ENCODE measurements at regions not wholly inside any gene's neighbourhood (a gene's known extent, or its start where the extent isn't known, plus 50 kb on each side); places are given as distances from the start of the nearest gene placed in this dataset.

DNA sequence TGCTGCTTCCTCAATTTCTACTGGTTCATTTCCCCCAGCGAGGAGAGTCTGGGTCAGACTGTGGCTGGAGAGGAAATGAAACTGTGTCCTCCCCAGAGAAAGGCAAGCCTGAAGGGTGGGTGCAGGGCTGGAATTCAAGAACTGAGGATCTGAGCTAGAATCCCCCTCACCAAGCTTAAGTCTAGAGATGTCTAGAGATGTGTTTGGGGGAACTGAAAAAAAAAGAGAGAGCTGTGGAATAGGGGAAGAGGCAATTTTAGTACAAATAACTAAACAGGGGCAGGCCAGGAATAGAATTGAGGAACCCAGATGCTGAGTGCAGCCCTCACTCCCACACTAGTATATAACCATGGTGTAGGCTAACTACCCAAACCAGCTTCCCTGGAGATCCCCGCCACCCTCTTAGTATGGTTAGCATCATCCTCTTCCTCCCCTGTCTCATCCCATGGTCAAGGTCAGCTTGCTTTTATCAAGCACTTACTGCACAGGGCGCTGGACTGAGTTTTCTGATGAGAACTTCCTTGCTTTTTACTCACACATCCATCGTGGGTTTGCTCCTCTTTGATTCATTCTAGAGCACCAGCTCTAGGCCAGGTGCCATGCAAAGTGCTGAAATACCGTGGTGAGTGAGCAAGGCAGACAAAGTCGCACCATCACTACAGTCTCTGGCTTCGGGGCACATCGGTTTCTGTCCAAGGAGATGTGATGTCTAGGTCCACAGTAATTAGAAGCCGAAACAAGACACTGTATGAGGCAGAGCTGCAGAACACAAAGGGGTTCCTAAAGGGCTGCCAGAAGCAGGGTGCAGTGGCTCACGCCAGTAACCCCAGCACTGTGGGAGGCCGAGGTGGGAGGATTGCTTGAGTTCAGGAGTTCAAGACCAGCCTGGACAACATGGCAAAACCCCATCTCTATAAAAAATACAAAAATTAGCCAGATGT is 112.9 kb upstream of the IPO9 start:
- H3K36me3 ChIP-seq: peaks cover 12% of the 10 kb centered on the region

DNA sequence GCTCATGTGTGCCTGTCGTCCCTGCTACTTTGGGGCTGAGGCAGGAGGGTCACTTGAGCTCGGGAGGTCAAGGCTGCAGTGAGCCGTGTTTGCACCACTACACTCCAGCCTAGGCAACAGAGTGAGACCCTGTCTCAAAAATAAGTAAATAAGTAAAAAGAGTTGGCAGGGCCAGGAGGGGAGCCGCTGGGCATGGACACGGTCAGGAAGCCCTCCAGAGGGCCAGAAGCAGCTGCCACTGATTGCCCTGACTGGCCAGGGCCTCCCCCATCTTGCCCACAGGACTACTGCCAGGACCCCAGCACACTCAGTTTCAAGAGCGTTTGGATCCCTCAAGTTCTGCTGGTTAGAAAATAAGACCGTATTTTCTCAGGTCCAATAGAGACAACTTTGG is 112.2 kb upstream of the IPO9 start:
- H3K27ac ChIP-seq (replicated peaks): peak overlapping the region; percentile 97
- TF ChIP-seq, protein P1, sequence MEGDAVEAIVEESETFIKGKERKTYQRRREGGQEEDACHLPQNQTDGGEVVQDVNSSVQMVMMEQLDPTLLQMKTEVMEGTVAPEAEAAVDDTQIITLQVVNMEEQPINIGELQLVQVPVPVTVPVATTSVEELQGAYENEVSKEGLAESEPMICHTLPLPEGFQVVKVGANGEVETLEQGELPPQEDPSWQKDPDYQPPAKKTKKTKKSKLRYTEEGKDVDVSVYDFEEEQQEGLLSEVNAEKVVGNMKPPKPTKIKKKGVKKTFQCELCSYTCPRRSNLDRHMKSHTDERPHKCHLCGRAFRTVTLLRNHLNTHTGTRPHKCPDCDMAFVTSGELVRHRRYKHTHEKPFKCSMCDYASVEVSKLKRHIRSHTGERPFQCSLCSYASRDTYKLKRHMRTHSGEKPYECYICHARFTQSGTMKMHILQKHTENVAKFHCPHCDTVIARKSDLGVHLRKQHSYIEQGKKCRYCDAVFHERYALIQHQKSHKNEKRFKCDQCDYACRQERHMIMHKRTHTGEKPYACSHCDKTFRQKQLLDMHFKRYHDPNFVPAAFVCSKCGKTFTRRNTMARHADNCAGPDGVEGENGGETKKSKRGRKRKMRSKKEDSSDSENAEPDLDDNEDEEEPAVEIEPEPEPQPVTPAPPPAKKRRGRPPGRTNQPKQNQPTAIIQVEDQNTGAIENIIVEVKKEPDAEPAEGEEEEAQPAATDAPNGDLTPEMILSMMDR (IDR thresholded peaks at IDR 0.05; ENCODE audit: borderline replicate concordance): no peak
- intact Hi-C loops (cut with micrococcal nuclease): no loop called here

More for the DNA sequence above, 112.9 kb upstream of the IPO9 start:
- TF ChIP-seq, protein P1 (IDR thresholded peaks at IDR 0.05; ENCODE audit: borderline replicate concordance): no peak
- no peaks in the 10 kb centered on the region for H3K27me3 ChIP-seq (ENCODE audit: low read depth)
- no peaks in the 10 kb centered on the region for H3K9me3 ChIP-seq (replicated peaks)
- peak overlapping the region; percentile 97 for H3K27ac ChIP-seq (replicated peaks)
- H3K4me1 ChIP-seq: peaks cover 100% of the 10 kb centered on the region
- no peak overlapping the region for H3K4me3 ChIP-seq
- DNase-seq: no peak
- intact Hi-C loops (cut with micrococcal nuclease): no loop called here

DNA sequence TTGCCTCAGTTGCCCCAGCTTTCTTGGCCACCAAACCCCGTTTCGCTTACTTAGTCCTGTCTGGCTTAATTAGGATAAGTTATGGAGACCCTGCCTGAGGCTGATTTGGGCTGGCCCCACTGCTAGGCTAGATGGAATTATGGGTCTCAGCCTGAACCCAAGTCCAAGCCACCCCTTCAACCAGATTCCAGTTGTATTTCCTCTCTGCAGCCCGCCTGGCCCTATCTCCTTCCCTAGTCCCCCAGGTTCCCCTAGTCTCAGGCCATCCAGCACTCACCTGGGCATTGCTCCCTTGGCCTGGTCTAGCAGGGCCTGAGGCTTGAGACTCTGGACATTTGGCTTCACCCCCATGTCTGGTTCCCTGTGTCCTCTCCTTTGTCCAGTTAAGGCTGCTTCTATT is 111.7 kb upstream of the IPO9 start:
- TF ChIP-seq, protein P1 (IDR thresholded peaks at IDR 0.05; ENCODE audit: borderline replicate concordance): no peak
- Histone ChIP-seq H3K4me3 (no peak overlapping the region), H3K27ac (replicated peaks) (peak overlapping the region; percentile 97), H3K36me3 (peaks cover 12% of the 10 kb centered on the region), H3K27me3 (ENCODE audit: low read depth) (no peaks in the 10 kb centered on the region), H3K4me1 (peaks cover 100% of the 10 kb centered on the region), H3K9me3 (replicated peaks) (no peaks in the 10 kb centered on the region)
- no peak for DNase-seq
- intact Hi-C loops (cut with micrococcal nuclease): no loop called here

More for the DNA sequence above, 112.2 kb upstream of the IPO9 start:
- H3K27me3 ChIP-seq (ENCODE audit: low read depth): no peaks in the 10 kb centered on the region
- peaks cover 12% of the 10 kb centered on the region for H3K36me3 ChIP-seq
- H3K9me3 ChIP-seq (replicated peaks): no peaks in the 10 kb centered on the region
- H3K4me1 ChIP-seq: peaks cover 100% of the 10 kb centered on the region
- no peak for DNase-seq
- H3K4me3 ChIP-seq: no peak overlapping the region

DNA sequence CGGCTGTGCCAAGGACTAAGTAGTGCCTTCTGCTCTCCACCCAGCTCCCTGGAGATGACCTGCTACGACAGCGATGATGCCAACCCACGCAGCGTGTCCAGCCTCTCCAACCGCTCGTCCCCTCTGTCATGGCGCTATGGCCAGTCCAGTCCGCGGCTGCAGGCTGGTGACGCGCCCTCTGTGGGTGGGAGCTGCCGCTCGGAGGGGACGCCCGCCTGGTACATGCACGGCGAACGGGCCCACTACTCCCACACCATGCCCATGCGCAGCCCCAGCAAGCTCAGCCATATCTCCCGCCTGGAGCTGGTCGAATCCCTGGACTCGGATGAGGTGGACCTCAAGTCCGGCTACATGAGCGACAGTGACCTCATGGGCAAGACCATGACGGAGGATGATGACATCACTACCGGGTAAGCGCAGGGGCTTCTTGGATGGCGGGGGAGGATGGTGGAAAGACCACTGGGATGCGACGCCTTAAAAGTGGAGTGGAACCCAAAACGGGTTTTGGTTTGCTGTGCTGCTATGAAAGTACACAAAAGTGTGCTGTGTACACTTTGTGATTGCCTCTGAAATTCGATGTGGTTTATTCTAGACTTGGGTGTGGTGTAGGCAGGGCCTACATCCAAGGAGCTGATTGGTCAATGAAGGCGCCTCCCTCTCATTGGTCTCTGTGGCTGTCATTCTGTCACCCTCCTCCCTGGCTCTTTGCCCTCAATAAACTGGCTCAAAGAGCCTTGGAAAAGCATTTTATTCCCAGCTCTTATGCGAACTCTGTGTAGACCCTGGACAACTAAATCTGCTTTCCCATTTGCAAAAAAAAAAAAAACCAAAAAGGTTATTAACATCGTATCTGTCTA is 110.4 kb upstream of the IPO9 start:
- H3K27ac ChIP-seq (replicated peaks): peak overlapping the region; percentile 97
- H3K4me1 ChIP-seq: peaks cover 100% of the 10 kb centered on the region
- intact Hi-C loops (cut with micrococcal nuclease): no loop called here
- TF ChIP-seq, protein P1 (IDR thresholded peaks at IDR 0.05; ENCODE audit: borderline replicate concordance): no peak
- peaks cover 12% of the 10 kb centered on the region for H3K36me3 ChIP-seq
- H3K4me3 ChIP-seq: no peak overlapping the region
- no peak for DNase-seq
- H3K27me3 ChIP-seq (ENCODE audit: low read depth): no peaks in the 10 kb centered on the region
- no peaks in the 10 kb centered on the region for H3K9me3 ChIP-seq (replicated peaks)

DNA sequence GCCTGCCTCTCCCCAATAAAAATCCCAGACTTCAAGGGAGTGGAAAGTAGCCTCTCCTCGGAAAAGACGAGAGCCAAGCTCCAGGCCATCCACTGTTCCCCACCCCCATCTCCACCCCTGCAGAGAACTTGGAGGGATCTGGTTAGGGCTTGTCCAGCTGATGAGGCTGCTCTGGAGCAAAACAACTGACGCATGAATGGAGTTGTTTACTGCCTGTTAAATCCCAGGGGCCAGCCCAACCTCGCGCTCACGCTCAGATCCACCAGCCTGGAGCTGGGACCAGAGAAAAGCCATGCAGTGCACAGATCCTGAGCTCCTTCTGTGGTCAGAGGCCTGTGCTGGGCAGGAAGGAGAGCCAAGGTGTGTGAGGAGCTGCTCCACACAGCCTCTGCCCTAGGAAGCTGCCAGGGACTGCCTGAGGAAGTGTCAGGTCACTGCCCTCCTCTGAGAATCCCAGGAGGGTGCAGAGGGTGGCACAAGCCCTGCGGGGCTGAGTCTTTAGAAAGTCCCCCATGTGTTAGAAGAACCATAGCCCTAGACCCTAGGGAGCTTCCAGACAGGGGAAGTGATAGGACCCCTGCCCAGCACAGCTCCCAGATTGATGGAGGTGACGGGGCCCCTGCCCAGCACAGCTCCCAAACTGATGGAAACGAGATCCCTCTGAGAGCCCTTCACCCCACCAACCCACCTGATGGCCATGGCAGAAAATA is 109.0 kb upstream of the IPO9 start:
- H3K27ac ChIP-seq (replicated peaks): peak overlapping the region; percentile 97
- H3K4me1 ChIP-seq: peaks cover 100% of the 10 kb centered on the region
- no peaks in the 10 kb centered on the region for H3K9me3 ChIP-seq (replicated peaks)
- H3K36me3 ChIP-seq: peaks cover 12% of the 10 kb centered on the region
- intact Hi-C loops (cut with micrococcal nuclease): no loop called here
- no peaks in the 10 kb centered on the region for H3K27me3 ChIP-seq (ENCODE audit: low read depth)
- DNase-seq: peak; percentile 79
- TF ChIP-seq, protein P1 (IDR thresholded peaks at IDR 0.05; ENCODE audit: borderline replicate concordance): no peak
- H3K4me3 ChIP-seq: no peak overlapping the region

Measured in left ventricle myocardium inferior (tissue), 1 donor.